WTC11 (cell line): ENCODE measurements at regions not wholly inside any gene's neighbourhood (a gene's known extent, or its start where the extent isn't known, plus 50 kb on each side); places are given as distances from the start of the nearest gene placed in this dataset.

ENCODE experiments used
- CTCF ChIP-seq: fragments of 200-600 bp; IDR thresholded peaks from 2 replicates; pipeline ENCODE4 v1.8.0; 2022; ENCODE audit warnings: antibody characterized with exemption
- E2F1 ChIP-seq: sonication (generic); formaldehyde crosslinking; IDR thresholded peaks from 2 replicates; pipeline ENCODE4 v1.8.0; 2022; ENCODE audit warnings: mild to moderate bottlenecking, missing genetic modification reagents
- ETV6 ChIP-seq: sonication (generic); formaldehyde crosslinking; IDR thresholded peaks from 2 replicates; pipeline ENCODE4 v1.8.1; 2022; ENCODE audit warnings: mild to moderate bottlenecking, missing genetic modification reagents
- HMGA2 ChIP-seq: fragments of 250-450 bp; sonication (Bioruptor Pico); IDR thresholded peaks from 2 replicates; pipeline ENCODE4 v1.4.0; 2021; ENCODE audit warnings: mild to moderate bottlenecking, moderate library complexity
- NFYB ChIP-seq: sonication (generic); formaldehyde crosslinking; conservative IDR thresholded peaks from 2 replicates; pipeline ENCODE4 v1.8.0; 2022; ENCODE audit warnings: low read depth, missing genetic modification reagents
- NR3C1 ChIP-seq: sonication (generic); formaldehyde crosslinking; conservative IDR thresholded peaks from 2 replicates; pipeline ENCODE4 v1.8.1; 2023; ENCODE audit warnings: low read depth, mild to moderate bottlenecking, missing genetic modification reagents
- TP53 ChIP-seq: sonication (generic); formaldehyde crosslinking; IDR thresholded peaks from 2 replicates; pipeline ENCODE4 v1.8.1; 2023; ENCODE audit warnings: mild to moderate bottlenecking, missing genetic modification reagents
- ZBTB21 ChIP-seq: sonication (generic); formaldehyde crosslinking; IDR thresholded peaks from 2 replicates; pipeline ENCODE4 v1.8.1; 2023; ENCODE audit warnings: mild to moderate bottlenecking, missing genetic modification reagents, borderline replicate concordance

GRCh38 chr1:2866422-2867086 is 65.1 kb upstream of the TTC34 start:
- TF ChIP-seq TP53 (CRISPR knock-in tag) (no peak), NFYB (CRISPR knock-in tag) (no peak), CTCF (no peak), E2F1 (CRISPR knock-in tag) (no peak), ZBTB21 (no peak), HMGA2 (CRISPR knock-in tag) (no peak), NR3C1 (CRISPR knock-in tag) (no peak), ETV6 (CRISPR knock-in tag) (no peak)
